AG09319 (cell line): ENCODE measurements at regions not wholly inside any gene's neighbourhood (a gene's known extent, or its start where the extent isn't known, plus 50 kb on each side); places are given as distances from the start of the nearest gene placed in this dataset.

Experiments
- DNase-seq: peaks from one replicate; pipeline ENCODE4 v3.0.0-alpha.2; 2010; ENCODE audit warnings: low read depth; ENCODE audit errors: extremely low read depth
- TF ChIP-seq, protein P1 (sequence below): IDR thresholded peaks from 2 replicates; pipeline ENCODE4 v1.5.1; 2011; ENCODE audit warnings: low read depth, mild to moderate bottlenecking, inconsistent platforms, low read length, moderate library complexity

DNA sequence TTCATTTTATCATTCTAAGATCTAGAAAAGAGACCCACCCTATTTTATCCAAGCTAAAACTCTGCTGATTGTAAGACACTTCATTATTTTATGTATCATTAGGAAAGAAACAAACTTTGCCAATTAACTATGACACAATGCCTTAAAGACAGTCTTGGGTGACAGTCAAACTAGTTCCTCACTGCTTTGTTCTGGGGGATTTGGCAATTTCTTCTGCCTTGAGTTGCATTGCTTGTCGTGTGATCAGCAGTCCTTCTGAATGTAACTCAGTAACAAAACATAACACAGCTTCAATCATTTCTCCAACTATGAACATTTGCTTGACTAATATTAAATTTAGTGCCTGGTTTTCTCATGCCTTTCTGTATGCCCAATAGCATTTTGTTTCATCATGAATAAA is 577.9 kb upstream of the DIPK2B start:
- no peak for DNase-seq
- TF ChIP-seq, protein P1, sequence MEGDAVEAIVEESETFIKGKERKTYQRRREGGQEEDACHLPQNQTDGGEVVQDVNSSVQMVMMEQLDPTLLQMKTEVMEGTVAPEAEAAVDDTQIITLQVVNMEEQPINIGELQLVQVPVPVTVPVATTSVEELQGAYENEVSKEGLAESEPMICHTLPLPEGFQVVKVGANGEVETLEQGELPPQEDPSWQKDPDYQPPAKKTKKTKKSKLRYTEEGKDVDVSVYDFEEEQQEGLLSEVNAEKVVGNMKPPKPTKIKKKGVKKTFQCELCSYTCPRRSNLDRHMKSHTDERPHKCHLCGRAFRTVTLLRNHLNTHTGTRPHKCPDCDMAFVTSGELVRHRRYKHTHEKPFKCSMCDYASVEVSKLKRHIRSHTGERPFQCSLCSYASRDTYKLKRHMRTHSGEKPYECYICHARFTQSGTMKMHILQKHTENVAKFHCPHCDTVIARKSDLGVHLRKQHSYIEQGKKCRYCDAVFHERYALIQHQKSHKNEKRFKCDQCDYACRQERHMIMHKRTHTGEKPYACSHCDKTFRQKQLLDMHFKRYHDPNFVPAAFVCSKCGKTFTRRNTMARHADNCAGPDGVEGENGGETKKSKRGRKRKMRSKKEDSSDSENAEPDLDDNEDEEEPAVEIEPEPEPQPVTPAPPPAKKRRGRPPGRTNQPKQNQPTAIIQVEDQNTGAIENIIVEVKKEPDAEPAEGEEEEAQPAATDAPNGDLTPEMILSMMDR = no peak

DNA sequence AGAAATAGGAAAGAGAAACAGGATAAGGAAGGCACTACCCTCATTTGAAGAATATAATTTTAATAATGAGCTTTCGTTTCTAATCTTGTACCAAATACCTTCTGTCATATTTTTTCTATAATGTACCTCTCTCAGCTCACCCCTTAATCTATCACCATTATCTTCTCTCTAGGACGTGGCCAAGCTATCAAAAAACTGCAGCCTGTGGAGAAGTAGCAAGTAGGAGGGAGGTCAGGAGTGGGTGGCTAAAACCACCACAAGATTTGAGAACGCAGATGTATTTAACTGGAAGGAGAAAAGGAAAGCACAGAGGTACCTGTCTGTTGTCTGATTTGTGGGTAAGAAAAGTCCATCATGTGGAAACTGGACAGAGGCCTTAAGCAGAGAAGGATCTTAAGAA is 576.7 kb upstream of the DIPK2B start:
- DNase-seq = no peak
- TF ChIP-seq, protein P1 = no peak

DNA sequence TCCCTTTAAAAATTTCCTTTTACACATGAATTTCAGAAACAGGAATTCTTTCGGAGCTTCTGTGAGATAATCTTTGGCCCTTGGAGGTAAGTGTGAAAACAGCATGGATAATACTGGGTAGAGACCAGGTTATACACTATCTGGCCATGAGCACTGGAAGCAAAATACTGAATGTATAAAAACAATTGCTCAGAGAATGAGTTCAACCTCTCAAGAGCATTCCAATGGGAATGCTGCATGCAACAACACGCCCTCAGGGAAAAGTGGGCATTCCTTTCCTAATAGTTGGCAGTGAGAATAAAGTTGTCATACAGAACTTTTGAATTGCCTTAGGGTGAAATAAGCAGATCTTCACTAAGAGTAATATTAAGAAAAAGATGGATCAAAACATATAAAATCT is 574.8 kb upstream of the DIPK2B start:
- TF ChIP-seq, protein P1 = no peak
- DNase-seq = no peak

DNA sequence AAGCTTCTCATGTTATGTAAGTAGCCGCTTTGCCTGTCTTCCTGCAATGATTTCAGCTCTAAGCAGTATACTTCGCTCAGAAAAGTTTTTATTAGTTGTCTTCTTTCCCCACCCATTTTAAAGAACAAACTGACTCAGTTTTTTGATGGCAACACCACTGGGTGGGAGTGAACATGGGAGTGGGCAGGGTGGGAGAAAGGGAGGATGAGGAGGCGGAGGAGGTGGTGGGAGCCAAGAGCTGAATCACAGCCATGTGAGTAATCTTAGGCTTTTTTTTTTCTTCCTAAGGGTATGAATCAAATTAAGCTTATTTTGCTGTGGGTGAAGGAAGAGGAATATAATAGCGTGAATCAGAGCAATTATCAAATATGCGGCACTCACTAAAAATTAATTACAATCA is 574.3 kb upstream of the DIPK2B start:
- TF ChIP-seq, protein P1 = no peak

DNA sequence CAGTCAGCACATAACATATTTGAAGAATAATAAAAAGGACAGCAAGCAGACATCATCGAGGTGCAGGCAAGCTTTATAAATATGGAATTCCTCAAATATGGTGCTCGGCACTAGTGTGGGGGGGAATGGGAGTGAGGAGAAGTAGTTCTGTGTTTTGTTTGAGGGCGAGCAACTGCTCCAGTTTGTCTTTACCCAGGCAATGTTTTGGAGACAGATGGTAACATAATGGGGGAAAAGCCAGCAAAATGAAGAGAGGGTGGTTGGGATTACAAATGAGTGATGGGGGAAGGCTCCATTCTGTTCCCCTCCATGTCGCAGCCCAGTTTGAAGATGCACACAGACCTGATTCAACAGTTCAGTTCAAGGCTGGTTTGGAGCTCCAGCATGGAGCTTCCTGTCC is 572.9 kb upstream of the DIPK2B start:
- no peak for DNase-seq
- TF ChIP-seq, protein P1 = no peak

More for the DNA sequence above, 574.3 kb upstream of the DIPK2B start:
- DNase-seq = no peak

DNA sequence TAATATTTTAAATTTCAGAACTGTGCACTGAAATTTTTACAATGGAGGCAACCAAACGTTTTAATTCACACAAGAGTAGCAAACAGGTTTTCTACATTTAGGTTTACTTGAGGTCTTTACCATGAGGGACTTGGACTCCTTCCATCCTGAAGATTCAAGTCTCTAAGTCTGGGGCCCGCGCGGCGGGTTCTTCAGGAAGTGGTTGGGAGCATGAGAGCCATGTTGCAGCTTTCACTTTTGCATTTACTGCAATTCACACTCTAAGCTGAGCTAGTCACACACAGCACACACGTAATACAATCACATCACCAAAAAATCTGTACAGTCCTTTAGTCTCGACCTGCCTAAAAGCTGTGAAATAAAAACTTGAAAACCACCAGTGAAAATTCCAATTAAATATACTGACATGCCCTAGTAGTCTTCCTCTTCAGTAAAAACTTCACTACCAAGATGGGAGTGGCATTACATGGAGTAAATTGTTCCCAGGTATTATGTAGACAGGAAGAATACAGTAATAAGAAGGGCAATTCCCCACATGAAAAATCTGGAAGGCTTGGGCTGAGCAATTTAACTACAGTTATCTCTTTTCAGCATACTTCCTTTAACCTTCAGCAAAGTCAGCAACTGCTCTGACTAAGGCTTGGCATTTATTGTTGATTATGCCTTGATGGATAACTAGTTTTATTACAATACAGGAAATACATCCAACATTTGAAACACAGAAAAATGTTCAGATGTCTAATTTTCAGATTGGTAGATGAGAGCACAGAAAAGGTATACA is 571.1 kb upstream of the DIPK2B start:
- DNase-seq = no peak
- TF ChIP-seq, protein P1 = no peak

DNA sequence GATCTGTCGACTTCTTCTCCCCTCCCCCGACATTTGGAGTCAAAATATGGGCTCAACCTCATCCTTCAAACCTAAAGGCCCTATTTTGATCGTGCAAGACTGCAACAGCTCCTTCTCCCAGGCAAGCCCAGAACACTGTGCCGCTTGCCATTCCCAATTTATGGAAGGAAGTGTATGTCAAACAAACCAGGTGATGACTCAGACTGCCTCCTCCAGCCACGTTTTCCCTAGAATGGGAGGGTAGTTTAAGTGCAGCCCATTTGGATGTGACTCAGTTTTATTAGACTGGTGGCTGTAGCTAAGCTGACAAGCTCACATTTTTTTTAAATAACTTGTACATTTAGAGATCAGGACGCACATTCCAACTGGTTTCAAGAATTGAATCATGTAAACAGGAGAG is 570.4 kb upstream of the DIPK2B start:
- TF ChIP-seq, protein P1 = no peak
- DNase-seq = peak; percentile 69
